ENCODE measurements at regions not wholly inside any gene's neighbourhood (a gene's known extent, or its start where the extent isn't known, plus 50 kb on each side); places are given as distances from the start of the nearest gene placed in this dataset.

DNA sequence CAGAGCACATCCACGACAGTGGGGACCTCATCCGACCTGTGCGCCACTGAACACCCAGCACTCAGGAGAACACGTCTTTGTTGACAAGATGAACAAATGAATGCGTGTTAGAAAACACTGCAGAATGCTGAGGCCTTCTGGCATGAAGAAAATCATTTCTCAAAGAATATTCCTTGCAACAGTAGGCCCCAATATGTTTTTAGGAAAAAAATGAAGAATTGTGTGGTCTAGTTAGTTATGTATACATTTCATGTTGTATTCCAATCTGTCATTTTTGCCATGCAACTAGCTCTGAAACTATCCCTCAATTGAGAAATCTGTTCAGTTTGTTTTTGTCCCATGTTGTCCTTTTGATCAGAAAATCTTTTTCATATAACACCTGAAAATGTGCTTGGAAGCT is 77.4 kb upstream of the MAD2L1 start (continued):
- TF ChIP-seq, protein P1, sequence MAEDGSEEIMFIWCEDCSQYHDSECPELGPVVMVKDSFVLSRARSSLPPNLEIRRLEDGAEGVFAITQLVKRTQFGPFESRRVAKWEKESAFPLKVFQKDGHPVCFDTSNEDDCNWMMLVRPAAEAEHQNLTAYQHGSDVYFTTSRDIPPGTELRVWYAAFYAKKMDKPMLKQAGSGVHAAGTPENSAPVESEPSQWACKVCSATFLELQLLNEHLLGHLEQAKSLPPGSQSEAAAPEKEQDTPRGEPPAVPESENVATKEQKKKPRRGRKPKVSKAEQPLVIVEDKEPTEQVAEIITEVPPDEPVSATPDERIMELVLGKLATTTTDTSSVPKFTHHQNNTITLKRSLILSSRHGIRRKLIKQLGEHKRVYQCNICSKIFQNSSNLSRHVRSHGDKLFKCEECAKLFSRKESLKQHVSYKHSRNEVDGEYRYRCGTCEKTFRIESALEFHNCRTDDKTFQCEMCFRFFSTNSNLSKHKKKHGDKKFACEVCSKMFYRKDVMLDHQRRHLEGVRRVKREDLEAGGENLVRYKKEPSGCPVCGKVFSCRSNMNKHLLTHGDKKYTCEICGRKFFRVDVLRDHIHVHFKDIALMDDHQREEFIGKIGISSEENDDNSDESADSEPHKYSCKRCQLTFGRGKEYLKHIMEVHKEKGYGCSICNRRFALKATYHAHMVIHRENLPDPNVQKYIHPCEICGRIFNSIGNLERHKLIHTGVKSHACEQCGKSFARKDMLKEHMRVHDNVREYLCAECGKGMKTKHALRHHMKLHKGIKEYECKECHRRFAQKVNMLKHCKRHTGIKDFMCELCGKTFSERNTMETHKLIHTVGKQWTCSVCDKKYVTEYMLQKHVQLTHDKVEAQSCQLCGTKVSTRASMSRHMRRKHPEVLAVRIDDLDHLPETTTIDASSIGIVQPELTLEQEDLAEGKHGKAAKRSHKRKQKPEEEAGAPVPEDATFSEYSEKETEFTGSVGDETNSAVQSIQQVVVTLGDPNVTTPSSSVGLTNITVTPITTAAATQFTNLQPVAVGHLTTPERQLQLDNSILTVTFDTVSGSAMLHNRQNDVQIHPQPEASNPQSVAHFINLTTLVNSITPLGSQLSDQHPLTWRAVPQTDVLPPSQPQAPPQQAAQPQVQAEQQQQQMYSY (CRISPR knock-in tag; IDR thresholded peaks at IDR 0.05), result no peak
- TF ChIP-seq ZNF678 (CRISPR knock-in tag; IDR thresholded peaks at IDR 0.05) (no peak), MYNN (CRISPR knock-in tag; IDR thresholded peaks at IDR 0.05; ENCODE audit: low read depth) (no peak), ZNF816 (CRISPR knock-in tag; IDR thresholded peaks at IDR 0.05; ENCODE audit: borderline replicate concordance) (no peak), TBP (CRISPR knock-in tag; IDR thresholded peaks at IDR 0.05) (no peak), HHEX (CRISPR knock-in tag; IDR thresholded peaks at IDR 0.05) (no peak), KMT2A (CRISPR knock-in tag; IDR thresholded peaks at IDR 0.05) (no peak), ZNF343 (CRISPR knock-in tag; IDR thresholded peaks at IDR 0.05) (no peak), DMAP1 (CRISPR knock-in tag; IDR thresholded peaks at IDR 0.05) (no peak), BHLHE40 (IDR thresholded peaks at IDR 0.05; ENCODE audit: low read length) (no peak), CREM (IDR thresholded peaks at IDR 0.05) (no peak), CREM (CRISPR knock-in tag; IDR thresholded peaks at IDR 0.05) (no peak)
- TF ChIP-seq, protein P2, sequence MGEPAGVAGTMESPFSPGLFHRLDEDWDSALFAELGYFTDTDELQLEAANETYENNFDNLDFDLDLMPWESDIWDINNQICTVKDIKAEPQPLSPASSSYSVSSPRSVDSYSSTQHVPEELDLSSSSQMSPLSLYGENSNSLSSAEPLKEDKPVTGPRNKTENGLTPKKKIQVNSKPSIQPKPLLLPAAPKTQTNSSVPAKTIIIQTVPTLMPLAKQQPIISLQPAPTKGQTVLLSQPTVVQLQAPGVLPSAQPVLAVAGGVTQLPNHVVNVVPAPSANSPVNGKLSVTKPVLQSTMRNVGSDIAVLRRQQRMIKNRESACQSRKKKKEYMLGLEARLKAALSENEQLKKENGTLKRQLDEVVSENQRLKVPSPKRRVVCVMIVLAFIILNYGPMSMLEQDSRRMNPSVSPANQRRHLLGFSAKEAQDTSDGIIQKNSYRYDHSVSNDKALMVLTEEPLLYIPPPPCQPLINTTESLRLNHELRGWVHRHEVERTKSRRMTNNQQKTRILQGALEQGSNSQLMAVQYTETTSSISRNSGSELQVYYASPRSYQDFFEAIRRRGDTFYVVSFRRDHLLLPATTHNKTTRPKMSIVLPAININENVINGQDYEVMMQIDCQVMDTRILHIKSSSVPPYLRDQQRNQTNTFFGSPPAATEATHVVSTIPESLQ (CRISPR knock-in tag; conservative IDR thresholded peaks at IDR 0.05), result no peak
- TF ChIP-seq, protein P3, sequence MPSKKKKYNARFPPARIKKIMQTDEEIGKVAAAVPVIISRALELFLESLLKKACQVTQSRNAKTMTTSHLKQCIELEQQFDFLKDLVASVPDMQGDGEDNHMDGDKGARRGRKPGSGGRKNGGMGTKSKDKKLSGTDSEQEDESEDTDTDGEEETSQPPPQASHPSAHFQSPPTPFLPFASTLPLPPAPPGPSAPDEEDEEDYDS (CRISPR knock-in tag; IDR thresholded peaks at IDR 0.05), result no peak

Data from HepG2 (cell line).